ENCODE measurements at regions not wholly inside any gene's neighbourhood (a gene's known extent, or its start where the extent isn't known, plus 50 kb on each side); places are given as distances from the start of the nearest gene placed in this dataset.
"Not testable (repeated sequence)": the region's sequence is repeated elsewhere in the genome, so short reads cannot be mapped to it uniquely, and the experiment has no call there.

GRCh38 chr5:99177796-99178195 lies 249.0 kb upstream of the CHD1 start:
- Histone ChIP-seq H3K4me3 (replicated peaks; ENCODE audit: low read depth, low read length) (no peak overlapping the region), H3K27me3 (replicated peaks; ENCODE audit: control insufficient read depth, insufficient read depth, low read length) (no peaks in the 10 kb centered on the region)

GRCh38 chr5:99176186-99176585 lies 247.4 kb upstream of the CHD1 start:
- H3K36me3 ChIP-seq (ENCODE audit: control insufficient read depth, insufficient read depth, low read length) = no peaks in the 10 kb centered on the region
- no peak for TF ChIP-seq CTCF (IDR thresholded peaks at IDR 0.05; ENCODE audit: insufficient read depth, low read length, poor library complexity, severe bottlenecking)
- H3K27me3 ChIP-seq (replicated peaks; ENCODE audit: control insufficient read depth, insufficient read depth, low read length) = no peaks in the 10 kb centered on the region
- H3K4me3 ChIP-seq (replicated peaks; ENCODE audit: low read depth, low read length) = no peak overlapping the region
- DNase-seq (ENCODE audit: extremely low read depth, insufficient read length) = no peak

More at GRCh38 chr5:99177796-99178195, 249.0 kb upstream of the CHD1 start:
- H3K36me3 ChIP-seq (ENCODE audit: control insufficient read depth, insufficient read depth, low read length) = no peaks in the 10 kb centered on the region
- DNase-seq (ENCODE audit: extremely low read depth, insufficient read length) = no peak
- no peak for TF ChIP-seq CTCF (IDR thresholded peaks at IDR 0.05; ENCODE audit: insufficient read depth, low read length, poor library complexity, severe bottlenecking)

- Histone ChIP-seq H3K36me3 (ENCODE audit: control insufficient read depth, insufficient read depth, low read length) (no peaks in the 10 kb centered on the region), H3K27me3 (replicated peaks; ENCODE audit: control insufficient read depth, insufficient read depth, low read length) (no peaks in the 10 kb centered on the region), H3K4me3 (replicated peaks; ENCODE audit: low read depth, low read length) (no peak overlapping the region)
- DNase-seq (ENCODE audit: extremely low read depth, insufficient read length) = no peak
- TF ChIP-seq CTCF (IDR thresholded peaks at IDR 0.05; ENCODE audit: insufficient read depth, low read length, poor library complexity, severe bottlenecking) = no peak
Measured at GRCh38 chr5:99169309-99169708, 240.5 kb upstream of the CHD1 start.

GRCh38 chr5:99161538-99161937 lies 232.7 kb upstream of the CHD1 start:
- H3K4me3 ChIP-seq (replicated peaks; ENCODE audit: low read depth, low read length); DNase-seq (ENCODE audit: extremely low read depth, insufficient read length); H3K36me3 ChIP-seq (ENCODE audit: control insufficient read depth, insufficient read depth, low read length); H3K27me3 ChIP-seq (replicated peaks; ENCODE audit: control insufficient read depth, insufficient read depth, low read length): not testable (repeated sequence)

GRCh38 chr5:99156688-99157087 lies 227.9 kb upstream of the CHD1 start:
- no peaks in the 10 kb centered on the region; the same call in 1 of the 2 replicates for H3K27me3 ChIP-seq (replicated peaks; ENCODE audit: control insufficient read depth, insufficient read depth, low read length)
- H3K36me3 ChIP-seq (ENCODE audit: control insufficient read depth, insufficient read depth, low read length) = no peaks in the 10 kb centered on the region
- TF ChIP-seq CTCF (IDR thresholded peaks at IDR 0.05; ENCODE audit: insufficient read depth, low read length, poor library complexity, severe bottlenecking) = no peak
- H3K4me3 ChIP-seq (replicated peaks; ENCODE audit: low read depth, low read length) = no peak overlapping the region
- no peak for DNase-seq (ENCODE audit: extremely low read depth, insufficient read length)

GRCh38 chr5:99143283-99143795 lies 214.5 kb upstream of the CHD1 start:
- H3K27me3 ChIP-seq (replicated peaks; ENCODE audit: control insufficient read depth, insufficient read depth, low read length); H3K36me3 ChIP-seq (ENCODE audit: control insufficient read depth, insufficient read depth, low read length); H3K4me3 ChIP-seq (replicated peaks; ENCODE audit: low read depth, low read length); DNase-seq (ENCODE audit: extremely low read depth, insufficient read length): not testable (repeated sequence)

GRCh38 chr5:99141534-99142128 lies 212.8 kb upstream of the CHD1 start:
- Histone ChIP-seq H3K36me3 (ENCODE audit: control insufficient read depth, insufficient read depth, low read length) (no peaks in the 10 kb centered on the region), H3K4me3 (replicated peaks; ENCODE audit: low read depth, low read length) (no peak overlapping the region), H3K27me3 (replicated peaks; ENCODE audit: control insufficient read depth, insufficient read depth, low read length) (no peaks in the 10 kb centered on the region)
- DNase-seq (ENCODE audit: extremely low read depth, insufficient read length) = no peak
- TF ChIP-seq CTCF (IDR thresholded peaks at IDR 0.05; ENCODE audit: insufficient read depth, low read length, poor library complexity, severe bottlenecking) = no peak

Measured in GM06990 (cell line).